Dedifferentiated amniotic fluid mesenchymal stem cell (primary cell): ENCODE measurements at regions not wholly inside any gene's neighbourhood (a gene's known extent, or its start where the extent isn't known, plus 50 kb on each side); places are given as distances from the start of the nearest gene placed in this dataset.
"Not testable (repeated sequence)": the region's sequence is repeated elsewhere in the genome, so short reads cannot be mapped to it uniquely, and the experiment has no call there.

Experiments used
- DNase-seq: peaks from one replicate; pipeline ENCODE4 v3.0.0-alpha.2; 2016; ENCODE audit errors: extremely low spot score

- no peak for DNase-seq
Measured at GRCh38 chr19:28602675-28603298, 610.2 kb downstream of the UQCRFS1 start.

DNA sequence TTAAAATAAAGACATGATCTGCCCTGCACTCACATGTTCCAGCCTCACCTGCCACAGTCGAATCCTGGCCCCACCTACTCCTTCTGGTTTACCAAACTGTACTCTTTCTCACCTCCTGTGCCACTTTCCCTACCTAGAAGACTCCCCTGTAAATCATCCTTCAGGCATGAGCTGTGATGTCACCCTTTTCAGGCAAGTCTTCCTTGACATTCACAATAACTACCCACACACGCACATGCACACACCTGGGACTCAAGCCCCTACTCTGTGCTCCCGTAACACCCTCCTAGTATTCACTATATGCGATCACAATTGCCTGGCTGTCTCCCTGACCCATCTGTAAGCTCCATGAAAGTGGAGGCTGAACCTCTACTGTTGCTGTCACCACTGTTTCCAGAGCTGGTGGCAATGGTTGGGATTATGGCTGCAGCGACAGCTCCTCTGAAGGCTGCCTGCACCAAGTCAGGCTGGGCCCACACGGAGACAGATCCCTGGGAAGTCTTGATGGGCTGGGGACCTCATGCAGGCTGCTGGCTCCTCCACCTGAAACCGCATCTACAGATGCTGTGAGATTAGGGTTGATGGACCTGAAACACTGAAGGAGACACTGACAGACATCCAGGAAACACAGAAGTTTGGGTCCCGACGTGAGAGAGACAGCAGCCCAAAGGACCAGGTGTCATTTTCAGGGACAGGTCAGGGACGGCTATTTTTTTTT lies 611.1 kb downstream of the UQCRFS1 start:
- no peak for DNase-seq

- no peak for DNase-seq
Measured at GRCh38 chr19:28598861-28599260, 614.1 kb downstream of the UQCRFS1 start.

DNA sequence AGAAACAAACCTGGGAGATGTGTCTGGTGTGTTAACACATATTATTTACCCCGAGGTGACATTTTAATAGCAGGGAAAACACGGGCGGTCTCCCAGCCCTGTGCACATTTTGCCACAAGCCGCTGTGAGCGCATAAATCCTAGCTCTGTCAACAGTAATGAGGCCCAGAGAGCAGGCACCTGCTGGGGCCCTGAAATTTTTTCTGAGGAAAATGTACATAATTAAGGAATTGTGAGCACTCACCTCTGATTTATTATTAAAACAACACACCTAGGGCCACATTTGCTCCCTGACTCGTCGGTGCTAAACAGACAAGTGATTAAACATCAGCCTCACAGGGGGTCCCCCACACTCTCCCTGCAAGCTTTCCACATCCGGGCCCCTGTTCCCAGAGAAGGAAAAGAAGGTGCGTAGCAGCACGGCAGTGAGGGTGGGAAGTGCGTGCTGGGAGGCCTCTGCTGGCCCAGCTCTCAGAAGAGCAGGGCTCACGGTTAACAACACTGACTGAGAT lies 616.3 kb downstream of the UQCRFS1 start:
- no peak for DNase-seq

GRCh38 chr19:28595722-28596480 lies 617.0 kb downstream of the UQCRFS1 start:
- no peak for DNase-seq

DNA sequence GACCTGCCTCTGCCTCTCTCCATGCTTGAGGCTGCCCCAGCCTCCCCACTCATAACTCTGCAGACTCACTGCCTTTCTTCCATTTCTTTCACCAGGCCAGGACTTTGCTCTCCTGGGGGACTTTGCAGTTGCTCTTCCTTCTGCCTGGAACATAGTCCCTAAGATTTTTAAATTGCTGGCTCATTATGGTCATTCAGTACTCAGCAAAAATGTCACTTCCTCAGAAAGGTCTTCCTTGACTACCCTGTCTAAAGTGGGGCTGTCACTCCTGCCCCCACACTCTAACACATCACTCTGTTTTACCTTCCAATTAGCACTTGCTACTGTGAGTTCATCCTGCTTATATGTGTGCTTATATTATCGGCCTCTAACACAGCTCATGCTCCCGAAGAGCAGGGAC lies 618.2 kb downstream of the UQCRFS1 start:
- DNase-seq: no peak

GRCh38 chr19:28589991-28590411 lies 623.0 kb downstream of the UQCRFS1 start:
- DNase-seq: not testable (repeated sequence)

- DNase-seq: no peak
Measured at GRCh38 chr19:28586474-28586873, 626.5 kb downstream of the UQCRFS1 start.

DNA sequence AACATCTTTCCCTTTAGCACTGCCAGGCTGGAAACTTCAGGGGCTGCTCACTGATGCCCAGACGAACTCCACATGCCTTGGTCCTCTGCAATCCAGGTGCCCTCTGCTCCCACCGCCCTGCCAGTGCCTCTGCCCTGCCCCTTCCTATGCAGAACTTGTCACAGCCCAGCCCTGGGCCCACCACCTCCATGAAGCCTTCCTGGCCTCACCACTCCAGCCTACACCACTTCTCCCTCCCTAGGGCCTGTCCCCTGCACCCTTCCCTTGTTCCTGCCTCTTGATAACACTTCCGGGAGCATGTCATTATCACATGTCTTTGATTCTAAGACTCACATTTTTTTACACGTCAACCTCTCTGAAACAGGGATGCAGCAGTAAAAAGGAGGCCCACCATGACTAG lies 627.2 kb downstream of the UQCRFS1 start:
- no peak for DNase-seq

GRCh38 chr19:28583713-28584112 lies 629.2 kb downstream of the UQCRFS1 start:
- DNase-seq: no peak

- no peak for DNase-seq
Measured at GRCh38 chr19:28583242-28583641, 629.7 kb downstream of the UQCRFS1 start.

DNA sequence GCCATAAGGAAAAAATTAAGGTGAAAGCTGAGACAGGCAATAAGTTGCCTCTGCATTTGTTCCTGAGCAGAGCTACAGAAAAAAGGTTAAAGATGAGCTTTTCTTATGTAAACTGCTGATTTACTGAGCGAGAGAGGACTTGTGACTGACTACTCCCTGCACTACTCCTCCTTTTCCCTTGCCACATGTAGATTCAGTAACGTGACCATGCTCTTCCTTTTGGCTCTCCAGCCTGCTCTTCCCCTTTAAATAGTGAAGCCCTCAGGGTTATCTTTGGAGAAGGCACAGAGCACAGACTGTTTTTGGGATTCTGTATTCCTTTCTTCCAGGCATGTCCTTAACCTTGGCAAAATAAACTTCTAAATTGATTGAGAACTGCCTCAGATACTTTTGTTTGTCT lies 630.2 kb downstream of the UQCRFS1 start:
- DNase-seq: no peak

GRCh38 chr19:28582344-28582743 lies 630.6 kb downstream of the UQCRFS1 start:
- DNase-seq: no peak

DNA sequence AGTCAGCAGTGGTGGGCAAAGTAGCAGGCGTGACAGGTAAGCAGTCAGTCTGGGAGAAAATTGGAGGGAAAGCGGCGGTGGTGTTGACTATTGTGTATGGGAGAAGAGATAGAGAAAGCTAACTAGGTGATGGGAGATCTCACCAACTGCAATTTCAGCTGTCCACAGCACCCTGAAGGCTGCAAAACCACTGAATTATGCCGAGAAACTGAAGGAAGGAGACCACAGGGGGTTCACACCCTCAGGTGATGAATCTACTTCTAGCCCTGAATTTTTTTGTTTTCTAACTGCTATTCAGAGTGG lies 631.5 kb downstream of the UQCRFS1 start:
- no peak for DNase-seq

GRCh38 chr19:28578786-28579505 lies 634.0 kb downstream of the UQCRFS1 start:
- DNase-seq: no peak

DNA sequence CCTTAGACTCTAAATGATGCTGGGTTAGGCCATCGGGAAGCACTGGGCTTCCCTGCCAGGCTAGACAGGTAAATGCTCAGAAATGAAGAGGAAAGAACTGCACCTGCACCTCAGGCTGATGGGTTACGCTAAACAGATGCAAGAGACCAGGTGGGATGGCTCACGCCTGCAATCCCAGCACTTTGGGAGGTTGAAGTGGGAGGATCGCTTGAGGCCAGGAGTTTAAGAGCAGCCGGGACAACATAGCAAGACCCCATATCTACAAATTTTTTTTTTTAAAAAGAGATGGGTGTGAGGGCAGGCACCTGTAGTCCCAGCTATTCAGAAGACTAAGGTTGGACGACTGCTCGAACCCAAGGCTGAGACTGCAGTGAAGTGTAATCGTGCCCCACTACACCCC lies 634.7 kb downstream of the UQCRFS1 start:
- no peak for DNase-seq

- no peak for DNase-seq
Measured at GRCh38 chr19:28577666-28578065, 635.3 kb downstream of the UQCRFS1 start.

DNA sequence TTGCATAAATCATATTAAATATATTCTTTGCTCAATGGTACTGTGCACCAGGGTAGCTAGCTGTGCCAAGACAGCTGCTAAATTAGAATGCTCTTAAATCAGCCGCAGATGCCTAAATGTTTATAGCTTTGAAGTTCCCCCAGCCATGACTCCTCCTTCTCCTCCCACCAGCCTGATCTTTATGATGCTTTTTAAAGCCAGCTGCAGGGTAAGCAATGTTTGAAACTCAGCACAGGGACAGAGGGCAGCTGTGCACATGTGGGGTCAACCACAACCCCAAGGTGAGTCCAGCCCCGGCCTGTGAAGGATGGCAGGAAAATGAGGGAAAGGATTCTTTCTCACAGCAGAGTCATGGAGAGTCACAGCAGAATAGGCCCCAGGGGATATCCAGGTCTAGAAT lies 635.7 kb downstream of the UQCRFS1 start:
- DNase-seq: no peak

DNA sequence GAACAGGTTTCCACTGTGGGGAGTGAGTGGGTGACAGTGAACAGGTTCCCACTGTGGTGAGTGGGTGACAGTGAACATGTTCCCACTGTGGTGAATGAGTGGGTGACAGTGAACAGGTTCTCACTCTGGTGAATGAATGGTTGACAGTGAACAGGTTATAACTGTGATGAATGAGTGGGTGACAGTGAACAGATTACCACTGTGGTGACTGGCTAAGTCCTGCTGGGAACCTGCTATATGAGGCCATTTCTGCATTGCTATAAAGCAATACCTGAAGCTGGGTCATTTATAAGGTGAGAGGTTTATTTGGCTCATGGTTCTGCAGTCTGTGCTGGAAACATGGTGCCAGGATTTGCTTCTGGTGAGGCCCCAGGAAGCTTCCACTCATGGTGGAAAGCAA lies 637.1 kb downstream of the UQCRFS1 start:
- no peak for DNase-seq

GRCh38 chr19:28575312-28575711 lies 637.6 kb downstream of the UQCRFS1 start:
- DNase-seq: not testable (repeated sequence)

GRCh38 chr19:28574212-28574611 lies 638.7 kb downstream of the UQCRFS1 start:
- no peak for DNase-seq
